ENCODE measurements at regions not wholly inside any gene's neighbourhood (a gene's known extent, or its start where the extent isn't known, plus 50 kb on each side); places are given as distances from the start of the nearest gene placed in this dataset.
"Not testable (repeated sequence)": the region's sequence is repeated elsewhere in the genome, so short reads cannot be mapped to it uniquely, and the experiment has no call there.

GRCh38 chr12:73867147-73867546 lies 670.5 kb upstream of the ATXN7L3B start:
- Histone ChIP-seq H3K27ac (no peak overlapping the region), H3K36me3 (no peaks in the 10 kb centered on the region), H3K4me1 (no peaks in the 10 kb centered on the region), H3K4me3 (no peak overlapping the region), H3K27me3 (no peaks in the 10 kb centered on the region), H3K9me3 (no peaks in the 10 kb centered on the region)
- DNase-seq (ENCODE audit: low spot score in 2 of 2), result no peak
- 83 to 90% methylated on average over 1 of the region's 1 CpG for WGBS, 2 donors
- TF ChIP-seq EP300 (IDR thresholded peaks at IDR 0.05), result no peak
- no peak for TF ChIP-seq CTCF (IDR thresholded peaks at IDR 0.05)
- no peak for TF ChIP-seq POLR2A (IDR thresholded peaks at IDR 0.05)

- H3K27me3 ChIP-seq; H3K4me3 ChIP-seq; H3K27ac ChIP-seq; H3K4me1 ChIP-seq; H3K36me3 ChIP-seq; DNase-seq (ENCODE audit: low spot score in 2 of 2); H3K9me3 ChIP-seq: not testable (repeated sequence)
- WGBS, 2 donors, result 81 to 91% methylated on average over 6 of the region's 6 CpGs
Observed at GRCh38 chr12:73877291-73877690, 660.3 kb upstream of the ATXN7L3B start.

GRCh38 chr12:73892201-73892600 lies 645.4 kb upstream of the ATXN7L3B start:
- no peaks in the 10 kb centered on the region for H3K4me1 ChIP-seq
- H3K9me3 ChIP-seq, result no peaks in the 10 kb centered on the region
- no peak overlapping the region for H3K4me3 ChIP-seq
- no peaks in the 10 kb centered on the region for H3K36me3 ChIP-seq
- DNase-seq (ENCODE audit: low spot score in 2 of 2), result no peak
- WGBS, 2 donors, result 67 to 79% methylated on average over 1 of the region's 1 CpG
- no peak for TF ChIP-seq EP300 (IDR thresholded peaks at IDR 0.05)
- no peak for TF ChIP-seq POLR2A (IDR thresholded peaks at IDR 0.05)
- no peak for TF ChIP-seq CTCF (IDR thresholded peaks at IDR 0.05)
- no peaks in the 10 kb centered on the region for H3K27me3 ChIP-seq
- no peak overlapping the region for H3K27ac ChIP-seq

DNA sequence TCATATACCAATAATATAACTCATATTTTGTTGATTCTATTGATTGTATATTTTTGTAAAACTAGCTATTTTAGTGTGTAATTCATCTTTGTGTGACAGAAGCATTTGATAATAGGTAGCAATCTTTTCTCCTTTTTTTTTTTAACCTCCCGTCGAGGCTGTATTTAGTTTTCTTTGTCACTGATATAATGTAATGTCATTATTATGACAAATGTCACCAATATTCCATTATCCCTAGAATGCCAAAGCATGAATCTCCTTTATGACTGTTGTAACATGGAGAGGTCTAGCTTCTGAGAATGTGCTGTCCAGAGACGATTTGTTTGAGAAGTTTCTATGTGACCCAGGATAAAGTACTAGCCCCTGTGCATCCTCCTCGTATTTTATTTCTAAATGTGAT lies 639.0 kb upstream of the ATXN7L3B start:
- H3K9me3 ChIP-seq, result no peaks in the 10 kb centered on the region
- DNase-seq (ENCODE audit: low spot score in 2 of 2), result no peak
- TF ChIP-seq EP300 (IDR thresholded peaks at IDR 0.05) (no peak), POLR2A (IDR thresholded peaks at IDR 0.05) (no peak), CTCF (IDR thresholded peaks at IDR 0.05) (no peak)
- no peak overlapping the region for H3K27ac ChIP-seq
- H3K4me3 ChIP-seq, result no peak overlapping the region
- H3K36me3 ChIP-seq, result no peaks in the 10 kb centered on the region
- no peaks in the 10 kb centered on the region for H3K27me3 ChIP-seq
- 83 to 91% methylated on average over 4 of the region's 4 CpGs for WGBS, 2 donors
- H3K4me1 ChIP-seq, result no peaks in the 10 kb centered on the region

- TF ChIP-seq CTCF (IDR thresholded peaks at IDR 0.05), result no peak
- no peak for TF ChIP-seq EP300 (IDR thresholded peaks at IDR 0.05)
- no peak for TF ChIP-seq POLR2A (IDR thresholded peaks at IDR 0.05)
- H3K4me1 ChIP-seq, result no peaks in the 10 kb centered on the region
- 84% methylated on average over 2 of the region's 2 CpGs for WGBS, 2 donors
- no peak for DNase-seq (ENCODE audit: low spot score in 2 of 2)
- no peaks in the 10 kb centered on the region for H3K36me3 ChIP-seq
- H3K27ac ChIP-seq, result no peak overlapping the region
- no peaks in the 10 kb centered on the region for H3K9me3 ChIP-seq
- H3K4me3 ChIP-seq, result no peak overlapping the region
- no peaks in the 10 kb centered on the region for H3K27me3 ChIP-seq
Observed at GRCh38 chr12:73902260-73902659, 635.4 kb upstream of the ATXN7L3B start.

- TF ChIP-seq POLR2A (IDR thresholded peaks at IDR 0.05), result no peak
- no peak for TF ChIP-seq EP300 (IDR thresholded peaks at IDR 0.05)
- TF ChIP-seq CTCF (IDR thresholded peaks at IDR 0.05), result no peak
- Histone ChIP-seq H3K36me3 (no peaks in the 10 kb centered on the region), H3K27ac (no peak overlapping the region), H3K4me1 (peaks cover 0 to 3% (median 0%) of the 10 kb centered on the region in 4 donors), H3K4me3 (no peak overlapping the region), H3K9me3 (no peaks in the 10 kb centered on the region), H3K27me3 (no peaks in the 10 kb centered on the region)
- DNase-seq (ENCODE audit: low spot score in 2 of 2), result no peak
- 83% methylated on average over 4 of the region's 4 CpGs for WGBS, 2 donors
Observed at GRCh38 chr12:73906757-73907156, 630.9 kb upstream of the ATXN7L3B start.

All from tibial nerve (tissue), 4 donors.